ENCODE measurements at regions not wholly inside any gene's neighbourhood (a gene's known extent, or its start where the extent isn't known, plus 50 kb on each side); places are given as distances from the start of the nearest gene placed in this dataset.

DNA sequence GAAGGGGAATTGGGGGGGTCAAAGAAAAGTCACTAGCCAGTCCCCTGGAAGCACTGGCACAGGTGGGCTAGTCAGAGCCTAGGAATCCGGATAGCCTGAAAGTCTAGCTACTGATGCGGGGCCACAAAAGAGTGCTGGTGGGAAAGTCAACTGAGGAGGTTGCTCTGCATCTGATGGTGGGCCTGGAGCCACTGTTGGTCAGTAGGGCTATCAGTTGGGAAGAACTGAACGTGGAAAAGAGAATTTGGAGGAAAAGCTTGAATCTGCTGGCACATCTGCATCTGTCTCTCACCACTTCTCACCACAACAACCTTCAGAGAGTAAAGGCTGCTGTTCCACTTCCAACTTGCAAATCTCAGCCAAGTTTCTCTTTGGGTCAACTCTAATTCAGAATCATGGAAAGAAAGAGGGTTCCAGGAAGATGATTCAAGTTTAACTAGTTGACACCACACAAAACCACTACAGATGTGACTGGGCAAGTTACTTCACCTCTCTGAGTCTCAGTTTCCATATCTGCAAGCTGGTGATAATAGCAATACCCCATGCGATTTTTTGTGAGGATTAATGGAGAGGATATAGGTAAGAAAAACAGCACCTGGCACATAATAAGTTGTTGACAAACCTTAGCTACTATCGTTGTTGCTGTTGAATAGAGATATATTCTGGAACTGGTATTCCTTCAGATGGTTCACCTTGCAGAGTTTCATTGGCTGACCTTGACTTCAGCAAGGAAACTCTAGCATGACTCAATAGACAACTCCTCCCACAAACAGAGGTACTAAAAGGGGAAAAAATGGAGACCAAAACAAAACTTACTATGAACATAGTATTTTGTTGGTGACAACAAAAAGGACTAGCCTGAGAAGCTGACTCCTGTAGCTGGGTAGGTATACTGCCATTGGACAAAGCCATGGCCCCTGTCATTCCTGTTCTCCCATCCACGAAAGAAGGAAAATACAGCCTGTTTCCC, 280.2 kb upstream of the STT3B start:
- no peak for TF ChIP-seq POLR2A (IDR thresholded peaks at IDR 0.05; ENCODE audit: extremely low read depth, insufficient read length)
- TF ChIP-seq, protein P1, sequence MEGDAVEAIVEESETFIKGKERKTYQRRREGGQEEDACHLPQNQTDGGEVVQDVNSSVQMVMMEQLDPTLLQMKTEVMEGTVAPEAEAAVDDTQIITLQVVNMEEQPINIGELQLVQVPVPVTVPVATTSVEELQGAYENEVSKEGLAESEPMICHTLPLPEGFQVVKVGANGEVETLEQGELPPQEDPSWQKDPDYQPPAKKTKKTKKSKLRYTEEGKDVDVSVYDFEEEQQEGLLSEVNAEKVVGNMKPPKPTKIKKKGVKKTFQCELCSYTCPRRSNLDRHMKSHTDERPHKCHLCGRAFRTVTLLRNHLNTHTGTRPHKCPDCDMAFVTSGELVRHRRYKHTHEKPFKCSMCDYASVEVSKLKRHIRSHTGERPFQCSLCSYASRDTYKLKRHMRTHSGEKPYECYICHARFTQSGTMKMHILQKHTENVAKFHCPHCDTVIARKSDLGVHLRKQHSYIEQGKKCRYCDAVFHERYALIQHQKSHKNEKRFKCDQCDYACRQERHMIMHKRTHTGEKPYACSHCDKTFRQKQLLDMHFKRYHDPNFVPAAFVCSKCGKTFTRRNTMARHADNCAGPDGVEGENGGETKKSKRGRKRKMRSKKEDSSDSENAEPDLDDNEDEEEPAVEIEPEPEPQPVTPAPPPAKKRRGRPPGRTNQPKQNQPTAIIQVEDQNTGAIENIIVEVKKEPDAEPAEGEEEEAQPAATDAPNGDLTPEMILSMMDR (IDR thresholded peaks at IDR 0.05; ENCODE audit: low read depth, low read length) = no peak
- TF ChIP-seq MYC (IDR thresholded peaks at IDR 0.05; ENCODE audit: low read depth, low read length) = no peak
